ENCODE measurements at regions not wholly inside any gene's neighbourhood (a gene's known extent, or its start where the extent isn't known, plus 50 kb on each side); places are given as distances from the start of the nearest gene placed in this dataset.

- TF ChIP-seq CTCF (conservative IDR thresholded peaks at IDR 0.05) (no peak), ZFX (IDR thresholded peaks at IDR 0.05) (no peak)
These were observed 2137.1 kb upstream of the TENM3 start for GRCh38 chr4:180106122-180106521.

All from C4-2B (cell line).